ENCODE measurements at regions not wholly inside any gene's neighbourhood (a gene's known extent, or its start where the extent isn't known, plus 50 kb on each side); places are given as distances from the start of the nearest gene placed in this dataset.

DNA sequence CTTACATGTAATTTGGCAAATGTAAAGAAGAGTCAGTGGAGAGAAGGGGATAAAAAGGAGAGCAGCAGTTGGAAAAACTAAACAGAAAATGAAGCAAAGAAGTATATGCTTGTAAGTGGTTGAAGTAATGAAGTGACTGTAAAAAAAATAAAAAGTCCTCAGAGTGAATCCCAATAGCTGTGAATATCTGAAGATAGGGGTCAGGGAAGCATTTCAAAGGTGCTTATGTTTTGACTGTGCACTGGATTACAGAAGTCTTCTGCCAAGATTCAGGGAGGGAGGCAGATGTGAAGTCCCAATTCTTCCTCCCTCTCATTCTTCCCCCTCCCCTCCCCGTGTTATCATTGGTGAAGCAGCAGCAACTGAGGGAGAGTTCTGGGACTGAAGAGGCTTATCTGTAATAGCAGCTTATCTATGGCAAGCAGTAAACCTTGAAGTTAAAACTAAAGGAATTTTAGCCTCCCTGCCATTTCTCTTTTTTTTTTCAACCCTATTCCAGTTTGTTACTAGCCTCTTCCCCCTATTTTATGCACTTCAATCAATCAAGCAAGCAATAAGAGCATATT is 597.9 kb downstream of the IGSF11 start:
- no peak for DNase-seq (ENCODE audit: low spot score)

- DNase-seq (ENCODE audit: low spot score), result no peak
These were observed 589.6 kb downstream of the IGSF11 start for GRCh38 chr3:118445036-118445435.

- no peak for DNase-seq (ENCODE audit: low spot score)
These were observed 587.3 kb downstream of the IGSF11 start for GRCh38 chr3:118447339-118447738.

DNA sequence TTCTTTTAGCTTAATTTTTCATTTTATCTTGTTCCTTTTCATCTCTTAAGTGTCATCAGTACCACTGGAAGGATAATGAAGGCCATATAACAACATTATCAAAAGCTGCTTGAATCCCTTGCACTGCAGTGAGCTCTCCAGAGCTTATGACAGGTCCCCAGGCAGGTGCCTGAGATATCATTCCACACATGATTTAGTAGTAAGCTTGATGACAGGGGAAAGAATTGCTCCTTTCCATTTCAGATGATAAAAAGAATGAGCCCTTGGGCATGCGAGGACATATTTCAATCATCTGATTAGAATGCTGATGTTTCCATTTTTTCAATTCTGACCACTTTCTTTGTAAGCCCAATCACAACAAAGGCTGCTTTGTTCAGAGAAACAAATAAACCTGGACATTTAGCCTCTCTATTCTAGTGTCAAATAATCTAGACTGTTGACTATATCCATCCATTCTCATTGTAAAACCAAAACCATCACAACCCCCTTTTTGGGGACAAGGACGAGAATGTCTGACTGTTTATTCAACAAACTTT is 567.8 kb downstream of the IGSF11 start:
- peak; percentile 38 for DNase-seq (ENCODE audit: low spot score)

DNA sequence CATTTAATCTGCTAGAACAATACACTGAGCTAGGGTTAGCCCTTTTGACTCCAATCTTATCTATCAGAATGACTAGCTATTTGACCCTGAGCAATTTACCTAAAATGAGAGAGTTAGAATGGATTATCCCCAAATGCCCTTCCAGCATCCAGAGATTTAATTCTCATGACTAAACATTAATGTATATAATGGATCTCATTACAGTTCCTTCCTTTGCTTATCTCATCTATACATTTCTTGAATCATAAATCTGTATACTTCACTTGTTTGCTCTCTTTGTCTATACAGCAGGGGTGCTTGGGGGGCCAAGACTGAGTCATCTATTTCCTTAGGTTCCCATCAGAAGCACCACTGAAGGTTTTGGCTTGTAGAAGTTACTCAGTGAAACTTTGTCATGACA is 565.8 kb downstream of the IGSF11 start:
- no peak for DNase-seq (ENCODE audit: low spot score)

DNA sequence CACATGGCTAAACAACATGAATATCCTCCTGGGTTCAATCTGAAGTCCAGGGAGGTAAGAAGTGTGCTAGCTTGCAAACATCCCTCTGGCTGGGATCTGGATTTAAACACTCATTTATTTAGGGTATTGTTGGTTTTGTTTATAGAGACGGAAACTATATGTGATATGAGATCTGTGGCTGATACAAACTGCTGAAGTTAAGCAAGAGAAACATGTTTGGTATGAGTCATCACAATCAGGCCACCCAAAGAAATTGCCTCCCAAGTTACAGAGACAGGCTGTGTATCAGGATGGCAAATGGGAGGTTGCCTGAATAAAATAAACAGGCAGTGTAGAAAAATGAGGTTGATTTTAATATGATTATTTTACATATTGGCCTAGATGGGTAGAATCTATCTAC is 562.1 kb downstream of the IGSF11 start:
- peak; percentile 42 for DNase-seq (ENCODE audit: low spot score)

DNA sequence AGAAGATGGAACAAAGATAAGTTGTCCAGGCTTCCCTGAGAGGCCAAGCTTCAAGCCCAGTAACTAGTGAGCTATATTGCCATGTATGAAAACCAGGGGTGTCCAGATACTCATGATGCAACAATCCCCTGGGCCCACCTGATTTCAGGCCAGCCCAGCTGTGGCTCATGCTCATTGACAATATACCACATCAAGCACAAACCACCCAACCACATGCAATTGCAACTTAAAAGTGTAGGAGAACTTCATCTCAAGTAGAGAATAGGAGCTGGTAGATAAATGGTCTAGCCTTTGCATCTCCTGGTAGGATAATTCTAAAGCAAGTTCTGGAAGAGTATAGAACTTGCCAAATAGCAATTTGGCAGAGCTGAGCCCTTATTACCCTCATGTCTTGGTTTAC is 561.3 kb downstream of the IGSF11 start:
- no peak for DNase-seq (ENCODE audit: low spot score)

DNA sequence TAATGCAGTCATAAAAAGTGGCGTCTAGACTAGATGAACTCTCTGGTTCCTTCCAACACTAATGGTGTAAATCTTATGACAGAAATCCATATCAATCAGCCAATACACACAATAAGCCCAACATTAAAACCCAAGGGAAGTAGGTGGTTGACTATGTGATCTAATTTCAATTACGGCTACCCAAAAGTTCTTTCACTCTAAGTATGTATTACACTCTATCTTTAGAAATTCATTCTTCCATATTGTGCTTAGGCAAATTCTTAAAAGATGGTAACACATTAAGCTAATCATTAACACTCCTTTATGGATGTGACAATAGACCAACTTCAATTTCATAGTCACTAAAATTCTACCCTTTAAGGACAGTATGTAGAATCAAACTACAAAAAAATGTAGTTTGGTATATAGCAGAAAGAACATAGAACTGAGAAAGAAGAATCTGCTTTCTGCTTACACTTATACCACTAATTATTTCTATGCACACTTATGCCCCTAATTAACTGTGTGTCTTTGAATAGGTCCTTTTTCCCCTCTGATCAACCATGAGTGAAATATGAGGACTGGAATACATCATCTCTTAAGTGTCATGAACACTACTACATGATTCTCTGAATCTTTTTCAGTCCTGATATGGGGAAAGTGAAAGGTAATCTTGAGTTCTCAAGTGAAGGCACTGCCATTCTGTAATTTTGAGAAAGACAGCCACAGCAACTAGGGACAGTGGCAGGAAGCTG is 557.6 kb downstream of the IGSF11 start:
- DNase-seq (ENCODE audit: low spot score), result no peak

GRCh38 chr3:118477768-118478167 is 556.9 kb downstream of the IGSF11 start:
- DNase-seq (ENCODE audit: low spot score), result no peak

DNA sequence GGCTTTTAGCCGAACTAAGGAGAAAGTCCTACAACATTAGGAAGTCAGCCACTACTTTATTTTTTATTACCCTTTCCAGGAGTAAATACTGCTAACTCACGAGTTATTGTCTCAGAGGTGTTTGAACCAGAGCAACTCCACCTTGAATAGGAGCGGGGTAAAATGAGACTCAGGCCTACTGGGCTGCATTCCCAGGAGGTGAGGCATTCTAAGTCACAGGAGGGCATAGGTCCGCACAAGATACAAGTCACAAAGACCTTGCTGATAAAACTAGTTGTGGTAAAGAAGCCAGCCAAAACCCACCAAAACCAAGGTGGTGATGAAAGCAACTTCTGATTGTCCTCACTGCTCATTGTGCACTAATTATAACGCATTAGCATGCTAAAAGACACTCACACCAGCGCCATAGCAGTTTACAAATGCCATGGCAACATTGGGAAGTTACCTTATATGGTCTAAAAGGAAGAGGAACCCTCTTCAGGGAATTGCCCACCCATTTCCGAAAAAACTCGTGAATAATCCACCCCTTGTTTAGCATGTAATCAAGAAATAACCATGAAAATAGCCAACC is 555.9 kb downstream of the IGSF11 start:
- DNase-seq (ENCODE audit: low spot score), result no peak

- no peak for DNase-seq (ENCODE audit: low spot score)
These were observed 555.3 kb downstream of the IGSF11 start for GRCh38 chr3:118479376-118479775.

DNA sequence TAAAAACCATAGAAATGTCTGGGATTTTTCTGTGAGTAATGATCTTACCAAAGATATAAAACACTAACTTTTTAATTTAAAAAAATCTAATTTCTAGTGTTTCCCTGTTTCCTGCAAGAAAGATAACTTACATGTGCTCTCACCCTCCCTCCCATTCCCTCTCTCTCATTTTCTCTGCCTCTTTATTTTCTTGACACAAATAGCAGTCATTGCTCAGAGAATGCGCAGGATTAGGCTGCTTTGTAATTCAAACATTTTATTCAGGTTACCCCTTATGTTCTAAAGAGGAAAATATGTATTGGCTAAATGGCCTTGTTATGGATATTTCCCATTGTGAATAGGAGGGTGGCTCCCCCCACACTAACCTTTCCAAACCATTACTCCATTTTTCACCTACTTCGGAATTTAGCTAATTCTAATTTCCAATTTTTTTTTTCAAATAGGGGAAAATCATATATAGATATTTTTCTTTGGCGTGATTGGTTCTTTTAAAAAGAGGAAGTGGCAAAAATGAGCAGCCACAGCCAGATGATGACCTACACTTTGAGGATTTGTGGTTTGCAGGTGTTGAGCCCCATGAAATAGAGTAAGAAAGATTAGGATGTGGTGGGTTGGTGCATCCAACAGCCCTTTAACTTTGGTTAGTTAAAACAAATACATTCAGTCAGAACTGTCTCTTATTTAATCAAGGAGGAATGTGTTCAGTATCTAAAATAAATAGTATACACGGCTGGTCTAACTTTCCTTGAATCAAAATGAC is 554.4 kb downstream of the IGSF11 start:
- no peak for DNase-seq (ENCODE audit: low spot score)

DNA sequence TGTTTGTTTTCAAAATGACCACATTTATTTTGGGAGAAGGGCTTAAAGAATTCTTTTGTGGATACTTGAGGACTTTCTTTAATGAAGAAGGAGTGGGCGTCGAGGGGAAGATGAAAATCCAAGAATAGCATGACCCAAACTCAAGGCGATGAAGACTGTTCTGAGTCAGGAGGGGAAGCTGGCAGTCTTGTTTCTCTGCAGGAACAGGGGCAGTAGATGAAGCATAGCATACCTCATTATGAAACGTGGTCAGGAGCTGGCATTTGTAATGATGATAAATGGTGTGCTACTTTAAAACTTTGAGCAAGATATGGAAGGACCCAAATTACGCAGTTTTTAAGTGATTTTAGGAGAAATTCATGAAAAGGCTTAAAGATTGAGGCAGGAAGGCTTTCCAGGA is 549.0 kb downstream of the IGSF11 start:
- DNase-seq (ENCODE audit: low spot score), result no peak

DNA sequence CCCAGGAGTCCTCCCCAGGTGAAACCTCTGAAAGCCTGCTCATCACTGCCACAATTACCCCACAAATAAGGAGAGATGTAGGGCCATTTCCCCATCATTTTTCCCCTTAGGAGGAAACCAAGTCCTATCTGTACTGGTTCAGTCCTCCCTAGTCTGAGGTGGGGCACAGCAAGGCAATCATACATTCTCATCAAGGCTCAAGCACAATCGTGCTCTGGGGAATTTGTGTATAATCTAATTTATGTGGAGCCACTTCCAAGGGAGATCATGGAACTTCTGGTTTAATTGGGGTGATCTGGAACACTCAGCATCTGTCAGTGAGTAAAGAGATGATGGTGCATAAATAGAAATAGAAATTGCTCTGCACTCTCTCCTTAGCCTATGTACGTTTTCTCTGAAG is 546.9 kb downstream of the IGSF11 start:
- DNase-seq (ENCODE audit: low spot score), result no peak

GRCh38 chr3:118488732-118489131 is 545.9 kb downstream of the IGSF11 start:
- DNase-seq (ENCODE audit: low spot score), result peak; percentile 24

DNA sequence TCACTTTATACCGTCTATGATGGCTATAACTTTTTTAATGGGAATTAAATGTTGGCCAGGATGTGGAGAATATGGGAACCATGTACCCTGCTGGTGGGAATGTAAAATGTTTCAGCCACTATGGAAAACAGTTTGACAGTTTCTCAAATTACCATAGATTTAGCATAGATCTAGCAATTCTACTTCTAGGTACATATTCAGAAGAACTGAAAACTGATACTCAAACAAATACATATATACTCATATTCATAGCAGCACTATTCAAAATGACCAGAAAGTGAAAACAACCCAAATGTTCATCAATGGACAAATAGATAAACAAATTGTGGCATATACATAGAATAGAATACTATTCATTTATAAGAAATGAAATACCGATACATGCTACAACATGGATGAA is 539.4 kb downstream of the IGSF11 start:
- DNase-seq (ENCODE audit: low spot score), result no peak

DNA sequence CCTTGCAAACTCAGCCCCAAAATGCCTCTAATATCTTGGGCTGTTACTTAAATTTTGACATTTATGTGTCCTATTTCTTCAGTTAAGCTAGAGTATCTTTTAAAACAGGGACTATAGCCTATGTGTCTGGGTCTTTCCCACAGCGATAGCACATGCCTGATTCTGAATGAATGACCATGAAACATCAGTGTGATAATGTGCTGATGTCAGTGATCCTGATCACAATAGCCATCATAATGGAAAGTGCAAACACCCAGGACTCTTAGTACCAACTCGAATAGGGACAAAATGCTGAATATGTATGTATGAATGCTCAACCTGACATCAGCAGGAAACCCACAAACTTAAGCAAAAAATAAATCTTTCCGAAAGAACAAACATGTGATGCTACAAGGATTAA is 537.4 kb downstream of the IGSF11 start:
- no peak for DNase-seq (ENCODE audit: low spot score)

GRCh38 chr3:118501152-118501551 is 533.5 kb downstream of the IGSF11 start:
- DNase-seq (ENCODE audit: low spot score), result peak; percentile 96

- DNase-seq (ENCODE audit: low spot score), result no peak
These were observed 529.7 kb downstream of the IGSF11 start for GRCh38 chr3:118504906-118505305.

- DNase-seq (ENCODE audit: low spot score), result no peak
These were observed 528.9 kb downstream of the IGSF11 start for GRCh38 chr3:118505784-118506183.

DNA sequence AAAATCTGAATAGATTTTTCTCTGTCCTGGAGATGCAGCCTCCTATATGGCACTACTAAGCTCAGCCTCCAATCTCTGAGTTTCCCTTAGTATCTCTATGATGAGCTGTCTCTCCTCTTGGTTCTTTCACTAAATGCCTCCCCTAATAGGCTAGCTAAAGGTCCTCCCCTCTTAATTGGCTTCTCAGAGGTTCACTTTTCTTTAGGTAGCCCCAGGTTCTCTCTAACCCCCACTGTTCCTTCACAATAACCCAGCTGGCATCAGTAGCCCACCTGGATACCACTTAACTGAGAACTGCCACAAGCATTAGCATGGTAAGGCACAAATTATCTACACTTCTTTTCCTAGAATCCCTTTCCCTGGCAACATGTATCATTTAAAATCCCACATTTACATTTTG is 523.2 kb downstream of the IGSF11 start:
- DNase-seq (ENCODE audit: low spot score), result no peak

DNA sequence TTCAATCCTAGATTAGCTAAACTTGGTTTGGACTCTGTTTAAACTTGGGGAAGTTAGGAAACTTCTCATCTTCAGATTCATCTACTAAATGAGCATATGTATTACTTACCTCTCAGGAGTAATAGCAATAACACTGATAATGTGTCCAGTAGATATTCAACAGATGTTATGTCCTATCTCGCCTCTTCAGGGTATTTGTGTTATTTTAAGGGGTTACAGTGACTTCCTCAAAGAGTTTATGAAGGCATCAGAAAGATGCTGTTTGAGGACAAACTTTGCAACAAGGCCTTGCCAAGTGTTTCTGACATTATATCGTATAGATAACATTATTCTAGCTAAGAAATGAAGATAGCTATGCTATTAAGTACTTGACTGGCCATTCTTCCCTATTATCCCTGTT is 522.3 kb downstream of the IGSF11 start:
- no peak for DNase-seq (ENCODE audit: low spot score)

- DNase-seq (ENCODE audit: low spot score), result no peak
These were observed 509.6 kb downstream of the IGSF11 start for GRCh38 chr3:118525077-118525476.

Data from COLO829 (cell line).